ENCODE measurements at regions not wholly inside any gene's neighbourhood (a gene's known extent, or its start where the extent isn't known, plus 50 kb on each side); places are given as distances from the start of the nearest gene placed in this dataset.

DNA sequence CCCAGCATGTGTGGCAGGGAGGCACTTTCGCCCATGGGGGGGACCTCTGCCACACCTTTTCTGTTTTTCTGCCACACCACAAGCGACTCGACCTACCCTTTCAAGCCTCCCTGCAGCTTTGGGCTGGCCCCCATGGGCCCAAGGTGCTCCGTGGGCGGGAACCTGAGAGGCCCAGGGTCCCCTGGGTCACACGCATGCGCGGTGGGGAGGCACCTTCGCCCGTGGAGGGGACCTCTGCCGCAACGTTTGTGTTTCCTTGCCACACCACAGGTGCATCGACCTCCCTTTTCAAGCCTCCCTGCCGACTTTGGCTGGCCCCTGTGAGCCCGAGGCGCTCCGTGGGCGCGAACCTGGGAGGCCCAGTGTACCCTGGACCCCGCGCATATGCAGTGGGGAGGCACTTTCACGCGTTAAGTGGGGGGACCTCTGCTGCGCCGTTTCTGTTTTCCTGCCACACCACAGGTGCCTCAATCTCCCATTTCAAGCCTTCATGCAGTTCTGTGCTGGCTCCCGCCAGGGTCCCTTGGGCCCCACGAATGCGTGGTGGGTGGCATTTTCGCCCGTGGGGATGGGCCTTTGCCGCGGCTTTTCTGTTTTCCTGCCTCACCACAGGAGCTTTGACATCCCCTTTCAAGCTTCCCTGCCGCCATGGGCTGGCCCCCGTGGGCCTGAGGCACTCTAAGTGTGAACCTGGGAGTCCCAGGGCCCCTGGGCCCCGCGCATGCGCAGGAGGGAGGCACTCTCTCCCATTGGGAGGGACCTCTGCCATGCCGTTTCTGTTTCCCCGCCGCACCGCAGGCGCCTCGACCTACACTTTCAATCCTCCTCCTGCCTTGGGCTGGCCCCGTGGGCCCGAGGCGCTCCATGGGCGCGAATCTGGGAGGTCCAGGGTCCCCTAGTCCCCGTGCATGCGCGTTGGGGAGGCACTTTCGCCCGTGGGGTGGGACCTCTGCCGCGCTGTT, 332.2 kb downstream of the ALG10 start:
- TF ChIP-seq, protein P1, sequence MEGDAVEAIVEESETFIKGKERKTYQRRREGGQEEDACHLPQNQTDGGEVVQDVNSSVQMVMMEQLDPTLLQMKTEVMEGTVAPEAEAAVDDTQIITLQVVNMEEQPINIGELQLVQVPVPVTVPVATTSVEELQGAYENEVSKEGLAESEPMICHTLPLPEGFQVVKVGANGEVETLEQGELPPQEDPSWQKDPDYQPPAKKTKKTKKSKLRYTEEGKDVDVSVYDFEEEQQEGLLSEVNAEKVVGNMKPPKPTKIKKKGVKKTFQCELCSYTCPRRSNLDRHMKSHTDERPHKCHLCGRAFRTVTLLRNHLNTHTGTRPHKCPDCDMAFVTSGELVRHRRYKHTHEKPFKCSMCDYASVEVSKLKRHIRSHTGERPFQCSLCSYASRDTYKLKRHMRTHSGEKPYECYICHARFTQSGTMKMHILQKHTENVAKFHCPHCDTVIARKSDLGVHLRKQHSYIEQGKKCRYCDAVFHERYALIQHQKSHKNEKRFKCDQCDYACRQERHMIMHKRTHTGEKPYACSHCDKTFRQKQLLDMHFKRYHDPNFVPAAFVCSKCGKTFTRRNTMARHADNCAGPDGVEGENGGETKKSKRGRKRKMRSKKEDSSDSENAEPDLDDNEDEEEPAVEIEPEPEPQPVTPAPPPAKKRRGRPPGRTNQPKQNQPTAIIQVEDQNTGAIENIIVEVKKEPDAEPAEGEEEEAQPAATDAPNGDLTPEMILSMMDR (conservative IDR thresholded peaks at IDR 0.05; ENCODE audit: low read depth, low read length): no peak
- no peak for DNase-seq (ENCODE audit: low read depth)
- no peak overlapping the region for H3K4me3 ChIP-seq (ENCODE audit: low read depth, low read length)

DNA sequence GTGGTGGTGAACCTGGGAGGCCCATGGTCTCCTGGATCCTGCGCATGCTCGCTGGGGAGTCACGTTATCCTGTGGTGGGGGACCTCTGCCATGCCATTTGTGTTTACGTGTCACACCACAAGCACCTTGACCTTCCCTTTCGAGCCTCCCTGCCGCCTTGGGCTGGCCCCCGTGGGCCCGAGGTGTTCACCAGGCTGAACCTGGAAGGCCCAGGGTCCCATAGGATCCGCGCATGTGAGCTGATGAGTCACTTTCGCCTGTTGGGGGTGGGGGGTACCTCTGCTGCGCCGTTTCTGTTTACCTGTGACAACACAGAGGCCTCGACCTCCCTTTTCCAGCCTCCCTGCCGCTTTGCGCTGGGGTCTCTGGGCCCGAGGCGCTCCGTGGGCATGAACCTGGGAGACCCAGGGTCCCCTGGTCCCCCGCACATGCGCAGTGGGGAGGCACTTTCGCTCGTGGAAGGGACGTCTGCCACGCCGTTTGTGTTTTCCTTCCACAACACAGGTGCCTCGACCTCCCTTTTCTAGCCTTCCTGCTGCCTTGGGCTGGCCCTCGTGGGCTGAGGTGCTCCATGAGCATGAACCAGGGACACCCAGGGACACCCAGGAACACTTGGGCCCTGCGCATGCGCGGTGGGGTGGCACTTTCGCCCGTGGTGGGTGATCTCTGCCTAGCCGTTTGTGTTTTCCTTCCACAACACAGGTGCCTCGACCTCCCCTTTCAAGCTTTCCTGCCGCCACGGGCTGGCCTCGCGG, 334.1 kb downstream of the ALG10 start:
- TF ChIP-seq, protein P1 (conservative IDR thresholded peaks at IDR 0.05; ENCODE audit: low read depth, low read length): no peak
- no peak overlapping the region for H3K4me3 ChIP-seq (ENCODE audit: low read depth, low read length)
- no peak for DNase-seq (ENCODE audit: low read depth)

DNA sequence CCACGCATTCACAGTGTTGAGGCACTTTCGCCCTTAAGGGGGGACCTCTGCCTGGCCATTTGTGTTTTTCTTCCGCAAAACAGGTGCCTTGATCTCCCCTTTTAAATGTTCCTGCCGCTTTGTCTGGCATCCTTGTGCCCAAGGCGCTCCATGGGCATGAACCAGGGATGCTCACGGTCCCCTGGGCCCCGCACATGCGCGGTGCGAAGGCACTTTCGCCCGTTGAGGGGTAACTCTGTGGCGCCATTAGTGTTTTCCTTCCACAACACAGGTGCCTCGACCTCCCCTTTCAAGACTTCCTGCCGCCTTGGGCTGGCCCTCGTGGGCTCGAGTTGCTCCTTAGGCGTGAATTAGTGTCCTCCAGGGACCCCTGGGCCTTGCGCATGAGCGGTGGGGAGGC, 335.5 kb downstream of the ALG10 start:
- TF ChIP-seq, protein P1 (conservative IDR thresholded peaks at IDR 0.05; ENCODE audit: low read depth, low read length): no peak

DNA sequence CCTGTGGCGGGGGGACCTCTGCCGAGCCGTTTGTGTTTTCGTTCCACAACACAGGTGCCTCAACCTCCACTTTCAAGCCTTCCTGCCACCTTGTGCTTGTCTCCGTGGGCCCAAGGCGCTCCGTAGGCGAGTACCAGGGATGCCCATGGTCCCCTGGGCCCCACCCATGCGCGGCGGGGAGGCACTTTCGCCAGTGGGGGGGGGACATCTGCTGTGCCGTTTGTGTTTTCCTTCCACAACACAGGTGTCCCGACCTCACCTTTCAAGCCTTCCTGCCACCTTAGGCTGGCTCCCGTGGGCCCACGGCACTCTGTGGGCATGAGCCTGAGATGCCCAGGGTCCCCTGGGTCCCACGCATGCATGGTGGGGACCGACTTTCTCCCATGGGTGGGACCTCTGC, 335.9 kb downstream of the ALG10 start:
- no peak for DNase-seq (ENCODE audit: low read depth)
- H3K4me3 ChIP-seq (ENCODE audit: low read depth, low read length): no peak overlapping the region
- TF ChIP-seq, protein P1 (conservative IDR thresholded peaks at IDR 0.05; ENCODE audit: low read depth, low read length): no peak

More for the DNA sequence above, 335.5 kb downstream of the ALG10 start:
- DNase-seq (ENCODE audit: low read depth): no peak
- H3K4me3 ChIP-seq (ENCODE audit: low read depth, low read length): no peak overlapping the region

DNA sequence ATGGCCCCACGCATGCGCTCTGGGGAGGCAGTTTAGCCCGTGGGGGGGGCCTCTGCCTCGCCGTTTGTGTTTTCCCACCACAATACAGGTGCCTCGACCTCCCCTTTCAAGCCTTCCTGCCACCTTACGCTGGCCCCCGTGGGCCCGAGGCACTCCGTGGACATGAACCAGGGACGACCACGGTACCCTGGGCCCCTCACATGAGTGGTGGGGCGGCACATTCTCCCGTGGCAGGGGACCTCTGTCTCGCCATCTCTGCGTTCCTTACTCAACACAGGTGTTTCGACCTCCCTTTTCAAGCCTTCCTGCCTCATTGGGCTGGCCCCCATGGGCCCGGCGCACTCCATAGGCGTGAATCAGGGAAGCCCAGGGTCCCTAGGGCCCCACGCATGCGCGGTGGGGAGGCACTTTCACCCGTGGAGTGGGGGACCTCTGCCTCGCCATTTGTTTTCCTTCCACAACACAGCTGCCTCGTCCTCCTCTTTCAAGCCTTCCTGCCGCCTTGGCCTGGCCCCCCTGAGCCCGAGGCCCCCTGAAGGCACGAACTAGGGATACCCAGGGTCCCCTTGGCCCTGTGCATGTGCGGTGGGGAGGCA, 339.5 kb downstream of the ALG10 start:
- H3K4me3 ChIP-seq (ENCODE audit: low read depth, low read length): no peak overlapping the region
- no peak for DNase-seq (ENCODE audit: low read depth)
- TF ChIP-seq, protein P1 (conservative IDR thresholded peaks at IDR 0.05; ENCODE audit: low read depth, low read length): no peak

DNA sequence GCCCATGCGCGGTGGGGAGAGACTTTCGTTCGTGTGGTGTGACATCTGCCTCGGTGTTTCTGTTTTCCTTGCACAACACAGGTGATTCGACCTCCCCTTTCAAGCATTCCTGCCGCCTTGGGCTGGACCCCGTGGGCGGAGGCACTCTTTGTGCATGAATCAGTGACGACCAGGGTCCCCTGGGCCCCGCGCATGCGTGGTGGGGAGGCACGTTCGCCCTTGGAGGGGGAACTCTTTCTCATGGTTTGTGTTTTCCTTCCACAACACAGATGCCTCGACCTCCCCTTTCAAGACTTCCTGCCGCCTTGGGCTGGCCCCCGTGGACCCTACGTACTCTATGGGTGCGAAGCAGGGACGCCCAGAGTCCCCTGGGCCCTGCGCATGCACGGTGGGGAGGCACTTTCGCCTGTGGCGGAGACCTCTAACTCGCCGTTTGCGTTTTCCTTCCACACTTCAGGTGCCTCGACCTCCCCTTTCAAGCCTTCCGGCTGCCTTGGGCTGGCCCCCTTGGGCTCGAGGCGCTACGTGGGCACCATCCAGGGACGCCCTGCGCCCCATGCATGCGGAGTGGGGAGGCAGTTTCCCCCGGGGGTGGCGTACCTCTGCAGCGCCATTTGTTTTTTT, 340.9 kb downstream of the ALG10 start:
- DNase-seq (ENCODE audit: low read depth): no peak
- TF ChIP-seq, protein P1 (conservative IDR thresholded peaks at IDR 0.05; ENCODE audit: low read depth, low read length): no peak
- no peak overlapping the region for H3K4me3 ChIP-seq (ENCODE audit: low read depth, low read length)
